Tibial nerve (tissue), 4 donors: ENCODE measurements at regions not wholly inside any gene's neighbourhood (a gene's known extent, or its start where the extent isn't known, plus 50 kb on each side); places are given as distances from the start of the nearest gene placed in this dataset.
A peak's percentile ranks its signal among the peaks of the same experiment; 100 is the strongest.

Experiments used
- DNase-seq, 2 donors: peaks; one replicate each; pipeline ENCODE4 v3.0.0-alpha.2; 2019; ENCODE audit warnings: low spot score in 2 of 2
- H3K27ac ChIP-seq, 4 donors: fragments of 200-600 bp; sonication (generic) in 3 of 4; one replicate each; pipeline ENCODE4 v1.5.1; 2017 to 2019; ENCODE audit warnings: mild to moderate bottlenecking in 1 of 4
- H3K27me3 ChIP-seq, 2 donors: fragments of 200-600 bp; sonication (generic) in 1 of 2; one replicate each; pipeline versions ENCODE4 v1.5.1 to v1.6.0; 2017 to 2019
- H3K36me3 ChIP-seq, 3 donors: fragments of 200-600 bp; sonication (generic); one replicate each; pipeline ENCODE4 v1.5.1; 2018 to 2019
- H3K4me1 ChIP-seq, 4 donors: fragments of 200-600 bp; sonication (generic) in 3 of 4; one replicate each; pipeline ENCODE4 v1.5.1; 2017 to 2019
- H3K4me3 ChIP-seq, 4 donors: fragments of 200-600 bp; sonication (generic) in 3 of 4; one replicate each; pipeline ENCODE4 v1.5.1; 2017 to 2019; ENCODE audit warnings: mild to moderate bottlenecking in 1 of 4, moderate library complexity in 1 of 4
- H3K9me3 ChIP-seq, 4 donors: fragments of 200-600 bp; sonication (generic) in 3 of 4; one replicate each; pipeline ENCODE4 v1.5.1; 2017 to 2019
- CTCF ChIP-seq, 5 experiments: fragments of 200-600 bp in 3 of 5; fragments of 450-650 bp in 2 of 5; sonication (generic) in 3 of 5; IDR thresholded peaks; one replicate each; pipeline ENCODE4 v1.5.1; 2016 to 2019; ENCODE audit warnings: antibody characterized with exemption in 5 of 5, mild to moderate bottlenecking in 3 of 5, moderate library complexity in 2 of 5
- EP300 ChIP-seq, 2 donors: sonication (generic); formaldehyde crosslinking; IDR thresholded peaks; one replicate each; pipeline ENCODE4 v1.6.1; 2017; ENCODE audit warnings: antibody characterized with exemption in 2 of 2, mild to moderate bottlenecking in 1 of 2
- POLR2A ChIP-seq, 2 donors: fragments of 450-650 bp; IDR thresholded peaks; one replicate each; pipeline ENCODE4 v1.6.1; 2017; ENCODE audit warnings: antibody characterized with exemption in 2 of 2, mild to moderate bottlenecking in 2 of 2, moderate library complexity in 2 of 2
- WGBS, 2 donors: methylation state at CpG; one replicate each; pipeline ENCODE4 v1.1.5; 2018; 5-methylcytosine and 5-hydroxymethylcytosine counted together

- H3K9me3 ChIP-seq, result no peaks in the 10 kb centered on the region
- no peak overlapping the region for H3K4me3 ChIP-seq
- TF ChIP-seq EP300 (IDR thresholded peaks at IDR 0.05) (no peak), CTCF (IDR thresholded peaks at IDR 0.05) (no peak), POLR2A (IDR thresholded peaks at IDR 0.05) (no peak)
- peak overlapping the region in 3 of 4 donors; percentile 38 to 79 (median 72) for H3K27ac ChIP-seq
- DNase-seq, result no peak
- peaks cover 5 to 54% (median 25%) of the 10 kb centered on the region in 4 donors for H3K4me1 ChIP-seq
- 62 to 72% methylated on average over 3 of the region's 3 CpGs for WGBS, 2 donors
- H3K27me3 ChIP-seq, result no peaks in the 10 kb centered on the region
- H3K36me3 ChIP-seq, result no peaks in the 10 kb centered on the region
Observed at GRCh38 chr7:36045830-36046341, 107.2 kb upstream of the EEPD1 start.

GRCh38 chr7:36047091-36047658, 105.9 kb upstream of the EEPD1 start:
- H3K27me3 ChIP-seq, result no peaks in the 10 kb centered on the region
- no peaks in the 10 kb centered on the region for H3K36me3 ChIP-seq
- no peak overlapping the region for H3K4me3 ChIP-seq
- no peak for DNase-seq
- peaks cover 5 to 54% (median 25%) of the 10 kb centered on the region in 4 donors for H3K4me1 ChIP-seq
- no peaks in the 10 kb centered on the region for H3K9me3 ChIP-seq
- TF ChIP-seq POLR2A (IDR thresholded peaks at IDR 0.05) (no peak), EP300 (IDR thresholded peaks at IDR 0.05) (no peak), CTCF (IDR thresholded peaks at IDR 0.05) (no peak)
- peak overlapping the region in 3 of 4 donors; percentile 43 to 85 (median 70) for H3K27ac ChIP-seq
- 74% methylated on average over 2 of the region's 2 CpGs for WGBS, 2 donors

- peaks cover 5 to 54% (median 25%) of the 10 kb centered on the region in 4 donors for H3K4me1 ChIP-seq
- H3K4me3 ChIP-seq, result no peak overlapping the region
- no peaks in the 10 kb centered on the region for H3K9me3 ChIP-seq
- 44 to 50% methylated on average over 5 of the region's 5 CpGs for WGBS, 2 donors
- no peaks in the 10 kb centered on the region for H3K36me3 ChIP-seq
- TF ChIP-seq EP300 (IDR thresholded peaks at IDR 0.05) (peak; percentile 63 to 93), POLR2A (IDR thresholded peaks at IDR 0.05) (no peak)
- peak overlapping the region; percentile 35 to 85 (median 56) for H3K27ac ChIP-seq
- no peaks in the 10 kb centered on the region for H3K27me3 ChIP-seq
- DNase-seq, result peak; percentile 37 to 78
Observed at GRCh38 chr7:36048141-36048901, 104.7 kb upstream of the EEPD1 start.

- Histone ChIP-seq H3K4me3 (no peak overlapping the region), H3K27me3 (no peaks in the 10 kb centered on the region), H3K27ac (peak overlapping the region in 2 of 4 donors; percentile 11 to 40), H3K36me3 (no peaks in the 10 kb centered on the region), H3K4me1 (peaks cover 5 to 54% (median 25%) of the 10 kb centered on the region in 4 donors), H3K9me3 (no peaks in the 10 kb centered on the region)
- no peak for DNase-seq
- TF ChIP-seq CTCF (IDR thresholded peaks at IDR 0.05), result no peak
- TF ChIP-seq EP300 (IDR thresholded peaks at IDR 0.05), result no peak
- no peak for TF ChIP-seq POLR2A (IDR thresholded peaks at IDR 0.05)
- WGBS, 2 donors, result 39 to 59% methylated on average over 2 of the region's 2 CpGs
Observed at GRCh38 chr7:36048902-36049240, 104.2 kb upstream of the EEPD1 start.

- Histone ChIP-seq H3K9me3 (no peaks in the 10 kb centered on the region), H3K27me3 (no peaks in the 10 kb centered on the region), H3K36me3 (no peaks in the 10 kb centered on the region), H3K27ac (no peak overlapping the region), H3K4me3 (no peak overlapping the region), H3K4me1 (peaks cover 5 to 27% (median 9%) of the 10 kb centered on the region in 4 donors)
- DNase-seq, result no peak
- 41 to 43% methylated on average over 4 of the region's 4 CpGs for WGBS, 2 donors
- TF ChIP-seq CTCF (IDR thresholded peaks at IDR 0.05), result no peak
- no peak for TF ChIP-seq POLR2A (IDR thresholded peaks at IDR 0.05)
Observed at GRCh38 chr7:36051501-36051900, 101.6 kb upstream of the EEPD1 start.
